CD4-positive, alpha-beta T cell (primary cell): ENCODE measurements at regions not wholly inside any gene's neighbourhood (a gene's known extent, or its start where the extent isn't known, plus 50 kb on each side); places are given as distances from the start of the nearest gene placed in this dataset.
A peak's percentile ranks its signal among the peaks of the same experiment; 100 is the strongest.

Experiments
- ATAC-seq: fragments of 200-7000 bp; cut with Tn5 transposase; one replicate; pipeline ENCODE4 v1.10.0; 2022; ENCODE audit warnings: mild to moderate bottlenecking; ENCODE audit not compliant: poor library complexity
- CTCF ChIA-PET: fragments of 350-600 bp; sonication (Branson Sonifier 250); formaldehyde crosslinking; loops from one replicate; lab custom pipeline; 2021; ENCODE audit warnings: antibody characterized with exemption, inconsistent platforms; lab: Charles Lee
- POLR2A ChIA-PET: fragments of 350-600 bp; sonication (Branson Sonifier 250); formaldehyde crosslinking; loops from one replicate; lab custom pipeline; 2021; ENCODE audit warnings: antibody characterized with exemption, inconsistent platforms; lab: Charles Lee
- DNase-seq, 14 experiments: peaks; one replicate each; pipeline ENCODE4 v3.0.0-alpha.2; 2013 to 2020; ENCODE audit warnings: mixed read lengths in 2 of 14
- H3K27ac ChIP-seq, 2 donors: one replicate each; pipeline versions ENCODE4 v1.5.1 to v1.7.0; 2013; ENCODE audit warnings: low read length in 2 of 2, low read depth in 1 of 2, mild to moderate bottlenecking in 1 of 2
- H3K27me3 ChIP-seq, 2 experiments: 1 replicate in 1 of 2; 2 replicates in 1 of 2; pipeline versions ENCODE4 v1.6.1 to v1.7.0; 2013; ENCODE audit warnings: low read length in 2 of 2, control low read depth in 1 of 2, mild to moderate bottlenecking in 1 of 2, moderate library complexity in 1 of 2; ENCODE audit not compliant: insufficient read depth in 2 of 2, control insufficient read depth in 1 of 2
- H3K36me3 ChIP-seq: one replicate; pipeline ENCODE4 v1.6.1; 2013; ENCODE audit warnings: low read length, control low read depth; ENCODE audit not compliant: insufficient read depth
- H3K4me1 ChIP-seq: one replicate; pipeline ENCODE4 v1.6.1; 2013; ENCODE audit warnings: low read length, control low read depth; ENCODE audit not compliant: insufficient read depth
- H3K4me3 ChIP-seq: one replicate; pipeline ENCODE4 v1.5.1; 2013; ENCODE audit warnings: mild to moderate bottlenecking, low read length, moderate library complexity
- H3K9me3 ChIP-seq, 2 experiments: 1 replicate in 1 of 2; 2 replicates in 1 of 2; pipeline versions ENCODE4 v1.6.1 to v1.7.0; 2013; ENCODE audit warnings: low read length in 2 of 2, mild to moderate bottlenecking in 2 of 2, control low read depth in 1 of 2, moderate library complexity in 1 of 2; ENCODE audit not compliant: control insufficient read depth in 1 of 2, insufficient read depth in 1 of 2
- H3K27ac Mint-ChIP-seq: one replicate; pipeline ENCODE4 v1.8.0; 2020; ENCODE audit warnings: mixed read lengths
- H3K27me3 Mint-ChIP-seq: one replicate; pipeline ENCODE4 v1.8.0; 2021; ENCODE audit warnings: mixed read lengths
- H3K36me3 Mint-ChIP-seq: one replicate; pipeline ENCODE4 v1.8.0; 2021; ENCODE audit warnings: low read depth, mixed read lengths
- H3K4me1 Mint-ChIP-seq: one replicate; pipeline ENCODE4 v1.8.0; 2021; ENCODE audit warnings: low read depth, mixed read lengths
- H3K4me3 Mint-ChIP-seq: one replicate; pipeline ENCODE4 v1.8.0; 2020; ENCODE audit warnings: mild to moderate bottlenecking, mixed read lengths
- H3K9me3 Mint-ChIP-seq: one replicate; pipeline ENCODE4 v1.8.0; 2020; ENCODE audit warnings: mixed read lengths
- CTCF ChIP-seq: fragments of 200-600 bp; IDR thresholded peaks from one replicate; pipeline ENCODE4 v1.8.0; 2022; ENCODE audit warnings: antibody characterized with exemption, mild to moderate bottlenecking
- intact Hi-C, 2 experiments: fragments of 100-400 bp; cut with DNase I in 1 of 2; cut with micrococcal nuclease in 1 of 2; formaldehyde crosslinking; loops; one replicate each; pipeline versions ENCODE4 v1.15.1 to v1.9.0; 2023 to 2025; cut with DNase I, micrococcal nuclease

GRCh38 chr4:74627504-74627903, 166.8 kb downstream of the BTC start:
- Mint-ChIP-seq H3K27ac (no peak overlapping the region), H3K4me1 (peaks cover 64% of the 10 kb centered on the region), H3K27me3 (no peaks in the 10 kb centered on the region), H3K4me3 (no peak overlapping the region), H3K36me3 (no peaks in the 10 kb centered on the region), H3K9me3 (no peaks in the 10 kb centered on the region)
- POLR2A ChIA-PET = no interaction called here
- Histone ChIP-seq H3K27ac (no peak overlapping the region), H3K27me3 (no peaks in the 10 kb centered on the region), H3K36me3 (no peaks in the 10 kb centered on the region), H3K4me1 (peaks cover under 1% of the 10 kb centered on the region), H3K4me3 (no peak overlapping the region), H3K9me3 (no peaks in the 10 kb centered on the region)
- CTCF ChIA-PET = no interaction called here
- TF ChIP-seq CTCF = no peak
- DNase-seq (no peak), ATAC-seq (no peak)
- intact Hi-C loops = loop anchor here in 1 of 2 experiments (2.0 kb wide), 1 partner anchor 251 kb away; no protein-coding TSS in a partner anchor

- no peak overlapping the region for H3K4me3 ChIP-seq
- no peaks in the 10 kb centered on the region for H3K27me3 ChIP-seq
- Mint-ChIP-seq H3K4me3 (no peak overlapping the region), H3K36me3 (no peaks in the 10 kb centered on the region), H3K27ac (no peak overlapping the region), H3K27me3 (no peaks in the 10 kb centered on the region), H3K9me3 (no peaks in the 10 kb centered on the region), H3K4me1 (peaks cover 70% of the 10 kb centered on the region)
- H3K27ac ChIP-seq = no peak overlapping the region
- ATAC-seq = no peak
- H3K36me3 ChIP-seq = no peaks in the 10 kb centered on the region
- ChIA-PET POLR2A (no interaction called here), CTCF (no interaction called here)
- H3K9me3 ChIP-seq = no peaks in the 10 kb centered on the region
- DNase-seq = peak in 3 of 14 experiments; percentile 5 to 46 (median 46)
- intact Hi-C loops = no loop called here
- no peak for TF ChIP-seq CTCF
- peaks cover 2% of the 10 kb centered on the region for H3K4me1 ChIP-seq
Observed at GRCh38 chr4:74628852-74629620, 165.3 kb downstream of the BTC start.

- no peaks in the 10 kb centered on the region for H3K27me3 Mint-ChIP-seq
- peaks cover 55% of the 10 kb centered on the region for H3K4me1 Mint-ChIP-seq
- Histone ChIP-seq H3K36me3 (no peaks in the 10 kb centered on the region), H3K4me3 (no peak overlapping the region), H3K9me3 (no peaks in the 10 kb centered on the region), H3K4me1 (peaks cover 2% of the 10 kb centered on the region), H3K27me3 (no peaks in the 10 kb centered on the region), H3K27ac (no peak overlapping the region)
- H3K4me3 Mint-ChIP-seq = no peak overlapping the region
- no peak for DNase-seq
- CTCF ChIA-PET = no interaction called here
- no peaks in the 10 kb centered on the region for H3K36me3 Mint-ChIP-seq
- POLR2A ChIA-PET = interaction anchor here (2.2 kb wide), 1 partner anchor 7 kb away, joined by 6 read pairs; no protein-coding TSS in a partner anchor
- no peak for TF ChIP-seq CTCF
- H3K9me3 Mint-ChIP-seq = no peaks in the 10 kb centered on the region
- no peak for ATAC-seq
- intact Hi-C loops = loop anchor here in 1 of 2 experiments (10.0 kb wide), 1 partner anchor 186 kb away; the partner anchor contains the start of gene AREG
- H3K27ac Mint-ChIP-seq = peak overlapping the region; percentile 6
Observed at GRCh38 chr4:74630551-74630950, 163.8 kb downstream of the BTC start.
